AG09319 (cell line): ENCODE measurements at regions not wholly inside any gene's neighbourhood (a gene's known extent, or its start where the extent isn't known, plus 50 kb on each side); places are given as distances from the start of the nearest gene placed in this dataset.

Experiments used
- DNase-seq: peaks from one replicate; pipeline ENCODE4 v3.0.0-alpha.2; 2010; ENCODE audit warnings: low read depth; ENCODE audit errors: extremely low read depth
- TF ChIP-seq, protein P1 (sequence below): IDR thresholded peaks from 2 replicates; pipeline ENCODE4 v1.5.1; 2011; ENCODE audit warnings: low read depth, mild to moderate bottlenecking, inconsistent platforms, low read length, moderate library complexity

DNA sequence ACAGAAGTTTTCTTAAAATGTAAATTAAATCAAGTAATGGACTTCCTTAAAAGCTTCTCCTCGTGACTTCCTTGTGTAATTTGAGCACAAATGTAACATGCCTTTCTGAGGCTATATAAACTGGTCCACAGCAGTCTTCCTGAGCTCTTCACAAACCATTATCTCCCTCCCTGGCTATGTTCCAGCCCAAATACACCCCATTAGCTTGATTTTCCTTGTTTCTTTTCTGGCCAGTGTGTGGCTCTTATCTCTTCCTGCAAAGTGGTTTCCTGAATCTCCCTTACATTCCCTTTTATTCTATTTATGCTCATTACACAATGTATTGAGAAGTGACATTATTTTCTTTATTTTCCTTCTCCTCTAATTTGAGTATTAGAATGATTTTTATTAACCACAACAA lies 1085.3 kb upstream of the PCDH10 start:
- DNase-seq = no peak
- TF ChIP-seq, protein P1, sequence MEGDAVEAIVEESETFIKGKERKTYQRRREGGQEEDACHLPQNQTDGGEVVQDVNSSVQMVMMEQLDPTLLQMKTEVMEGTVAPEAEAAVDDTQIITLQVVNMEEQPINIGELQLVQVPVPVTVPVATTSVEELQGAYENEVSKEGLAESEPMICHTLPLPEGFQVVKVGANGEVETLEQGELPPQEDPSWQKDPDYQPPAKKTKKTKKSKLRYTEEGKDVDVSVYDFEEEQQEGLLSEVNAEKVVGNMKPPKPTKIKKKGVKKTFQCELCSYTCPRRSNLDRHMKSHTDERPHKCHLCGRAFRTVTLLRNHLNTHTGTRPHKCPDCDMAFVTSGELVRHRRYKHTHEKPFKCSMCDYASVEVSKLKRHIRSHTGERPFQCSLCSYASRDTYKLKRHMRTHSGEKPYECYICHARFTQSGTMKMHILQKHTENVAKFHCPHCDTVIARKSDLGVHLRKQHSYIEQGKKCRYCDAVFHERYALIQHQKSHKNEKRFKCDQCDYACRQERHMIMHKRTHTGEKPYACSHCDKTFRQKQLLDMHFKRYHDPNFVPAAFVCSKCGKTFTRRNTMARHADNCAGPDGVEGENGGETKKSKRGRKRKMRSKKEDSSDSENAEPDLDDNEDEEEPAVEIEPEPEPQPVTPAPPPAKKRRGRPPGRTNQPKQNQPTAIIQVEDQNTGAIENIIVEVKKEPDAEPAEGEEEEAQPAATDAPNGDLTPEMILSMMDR = no peak

DNA sequence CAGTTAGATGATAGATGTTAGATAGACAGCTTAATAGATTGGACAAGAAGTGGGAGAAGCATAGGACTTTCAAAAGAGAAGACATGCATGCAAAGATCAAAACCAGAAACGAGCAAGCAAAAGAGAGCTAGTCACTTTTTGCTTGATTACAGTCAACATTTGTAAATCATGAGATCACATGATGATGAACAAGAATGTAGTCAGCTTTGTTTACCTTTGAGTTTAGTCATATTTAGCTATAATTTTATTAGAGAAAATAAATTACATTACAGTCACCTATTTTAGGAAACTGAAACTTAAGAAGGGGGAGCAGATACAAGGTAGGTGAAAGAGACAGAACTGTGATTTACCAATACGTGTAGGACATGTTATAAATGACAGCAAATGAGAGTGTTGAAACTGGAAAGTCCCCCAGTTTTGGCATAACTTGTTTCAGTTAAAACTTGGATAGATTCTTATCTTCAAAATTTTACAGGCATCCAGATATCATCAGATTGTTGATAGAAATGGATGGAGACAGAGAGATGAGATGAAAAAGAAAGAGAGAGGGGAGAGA lies 1083.1 kb upstream of the PCDH10 start:
- DNase-seq = no peak
- TF ChIP-seq, protein P1 = no peak

DNA sequence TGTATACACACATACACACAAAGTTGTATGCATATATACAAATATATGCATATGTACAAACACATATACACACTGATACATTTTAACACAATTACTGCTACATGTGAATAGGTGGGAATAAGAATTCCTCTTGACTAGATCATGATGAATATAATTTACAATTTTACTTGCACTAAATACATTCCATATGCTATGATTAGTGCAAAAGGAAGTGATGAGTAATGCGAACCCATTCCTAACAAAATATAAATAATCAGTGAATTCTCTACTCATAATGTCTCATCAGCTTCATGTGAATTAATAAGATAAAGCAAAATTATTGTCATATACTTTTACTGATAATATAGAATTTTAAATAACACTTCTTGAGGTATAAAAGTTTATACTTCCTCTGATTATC lies 1077.3 kb upstream of the PCDH10 start:
- TF ChIP-seq, protein P1 = no peak
- no peak for DNase-seq

DNA sequence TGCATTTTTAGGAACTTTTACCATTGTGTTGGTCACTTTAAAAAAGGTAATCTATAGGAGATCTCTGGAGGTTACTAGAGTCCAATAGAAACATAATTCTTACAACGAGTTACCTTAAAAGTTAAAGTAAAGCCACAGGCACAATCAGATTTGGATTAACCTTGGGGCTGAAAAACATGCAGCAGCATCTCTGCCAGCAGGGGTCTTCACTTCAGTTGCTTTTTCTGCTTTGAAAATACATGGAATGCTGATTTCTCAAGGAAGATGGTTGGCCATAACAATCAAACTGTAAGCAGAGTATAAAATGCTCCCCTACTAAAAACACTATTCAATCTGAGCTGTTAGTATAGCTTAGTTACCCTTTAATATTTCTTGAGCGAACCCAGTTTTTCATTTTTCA lies 1072.3 kb upstream of the PCDH10 start:
- TF ChIP-seq, protein P1 = no peak
- no peak for DNase-seq

DNA sequence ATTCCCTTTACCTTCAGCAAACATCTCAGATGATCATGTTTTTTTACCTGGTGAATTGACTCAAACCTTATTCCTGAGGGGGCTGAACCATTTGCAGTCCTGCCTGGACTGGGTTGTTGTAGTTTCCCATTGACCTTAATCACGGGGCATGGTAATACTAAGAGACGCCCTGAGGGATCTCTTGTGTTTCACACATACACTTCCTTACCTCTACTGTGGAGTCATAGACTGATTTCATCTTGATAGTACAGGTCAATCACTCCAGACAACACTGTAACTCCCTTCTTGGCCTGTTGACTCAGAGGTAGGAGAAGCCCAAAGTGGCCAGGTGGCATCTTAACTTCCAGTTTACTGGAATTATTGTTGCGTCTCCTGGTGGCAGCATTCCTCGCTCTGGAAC lies 1064.0 kb upstream of the PCDH10 start:
- TF ChIP-seq, protein P1 = no peak
- DNase-seq = no peak

DNA sequence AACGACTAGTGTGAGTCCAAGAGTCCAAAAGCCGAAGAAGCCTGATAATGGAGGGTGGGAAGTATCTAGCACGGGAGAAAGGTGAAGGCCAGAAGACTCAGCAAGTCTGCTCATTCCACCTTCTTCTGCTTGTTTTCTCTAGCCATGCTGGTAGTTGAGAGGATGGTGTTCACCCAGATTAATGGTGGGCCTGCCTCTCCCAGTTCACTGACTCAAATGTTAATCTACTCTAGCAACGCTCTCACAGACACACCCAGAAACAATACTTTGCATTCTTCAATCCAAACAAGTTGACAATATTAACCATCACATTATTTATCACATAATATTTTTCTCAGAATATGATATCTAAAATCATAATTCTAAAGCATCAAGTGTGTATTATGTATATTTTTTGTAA lies 1055.1 kb upstream of the PCDH10 start:
- TF ChIP-seq, protein P1 = no peak
- no peak for DNase-seq

DNA sequence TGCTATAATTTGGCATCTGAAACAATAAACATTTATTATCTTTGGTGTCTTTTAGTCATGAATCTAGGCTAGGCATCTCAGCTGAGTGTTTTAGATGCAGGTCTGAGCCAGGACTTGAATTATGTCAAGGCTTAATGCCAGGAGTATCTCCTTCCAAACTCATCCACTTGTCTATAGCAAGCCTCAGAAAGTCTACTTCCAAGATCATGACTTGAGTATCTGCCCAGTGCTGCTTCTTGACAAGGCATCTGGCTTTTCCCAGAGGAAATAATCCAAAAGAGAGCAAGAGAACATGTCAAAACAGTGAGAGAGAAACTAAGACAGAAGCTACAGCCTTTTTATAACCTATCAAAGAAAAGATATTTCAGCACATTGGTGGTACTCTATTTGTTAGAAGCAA lies 1052.1 kb upstream of the PCDH10 start:
- TF ChIP-seq, protein P1 = no peak
- no peak for DNase-seq
